GM21526 (cell line): ENCODE measurements at regions not wholly inside any gene's neighbourhood (a gene's known extent, or its start where the extent isn't known, plus 50 kb on each side); places are given as distances from the start of the nearest gene placed in this dataset.
"Not testable (repeated sequence)": the region's sequence is repeated elsewhere in the genome, so short reads cannot be mapped to it uniquely, and the experiment has no call there.

Experiments
- ATAC-seq: cut with Tn5 transposase; IDR thresholded peaks from one replicate; pipeline ENCODE4 v1.9.1; 2021; ENCODE audit warnings: moderate library complexity; ENCODE audit not compliant: unreplicated experiment, low FRiP score

GRCh38 chr15:69873807-69874206 is 223.9 kb downstream of the TLE3 start:
- no peak for ATAC-seq

- no peak for ATAC-seq
These were observed 223.4 kb downstream of the TLE3 start for GRCh38 chr15:69874321-69874720.

- ATAC-seq: no peak
These were observed 221.4 kb downstream of the TLE3 start for GRCh38 chr15:69876064-69876940.

- ATAC-seq: not testable (repeated sequence)
These were observed 217.8 kb downstream of the TLE3 start for GRCh38 chr15:69879963-69880362.

- ATAC-seq: peak; percentile 17
These were observed 217.0 kb downstream of the TLE3 start for GRCh38 chr15:69880571-69881301.

- ATAC-seq: peak; percentile 34
These were observed 216.4 kb downstream of the TLE3 start for GRCh38 chr15:69881302-69881670.

GRCh38 chr15:69881766-69882165 is 216.0 kb downstream of the TLE3 start:
- ATAC-seq: peak; percentile 81

- ATAC-seq: no peak
These were observed 214.4 kb downstream of the TLE3 start for GRCh38 chr15:69883306-69883705.

- ATAC-seq: no peak
These were observed 212.4 kb downstream of the TLE3 start for GRCh38 chr15:69885173-69885955.

GRCh38 chr15:69887009-69887408 is 210.7 kb downstream of the TLE3 start:
- ATAC-seq: no peak

GRCh38 chr15:69887553-69887952 is 210.2 kb downstream of the TLE3 start:
- ATAC-seq: no peak

- no peak for ATAC-seq
These were observed 209.3 kb downstream of the TLE3 start for GRCh38 chr15:69888406-69888805.

- ATAC-seq: no peak
These were observed 206.6 kb downstream of the TLE3 start for GRCh38 chr15:69891070-69891536.

- ATAC-seq: no peak
These were observed 206.1 kb downstream of the TLE3 start for GRCh38 chr15:69891606-69892005.

GRCh38 chr15:69892351-69892750 is 205.4 kb downstream of the TLE3 start:
- ATAC-seq: no peak

GRCh38 chr15:69893086-69893485 is 204.6 kb downstream of the TLE3 start:
- ATAC-seq: no peak

- no peak for ATAC-seq
These were observed 203.9 kb downstream of the TLE3 start for GRCh38 chr15:69893863-69894262.

GRCh38 chr15:69895202-69895601 is 202.5 kb downstream of the TLE3 start:
- ATAC-seq: no peak

- no peak for ATAC-seq
These were observed 201.1 kb downstream of the TLE3 start for GRCh38 chr15:69896606-69897005.

- no peak for ATAC-seq
These were observed 200.7 kb downstream of the TLE3 start for GRCh38 chr15:69897061-69897460.
